Limb (tissue), 2 donors: ENCODE measurements at regions not wholly inside any gene's neighbourhood (a gene's known extent, or its start where the extent isn't known, plus 50 kb on each side); places are given as distances from the start of the nearest gene placed in this dataset.
A peak's percentile ranks its signal among the peaks of the same experiment; 100 is the strongest.

Experiments used
- DNase-seq, 2 donors: peaks; one replicate each; pipeline ENCODE4 v3.0.0-alpha.2; 2016; ENCODE audit errors: extremely low spot score in 2 of 2

DNA sequence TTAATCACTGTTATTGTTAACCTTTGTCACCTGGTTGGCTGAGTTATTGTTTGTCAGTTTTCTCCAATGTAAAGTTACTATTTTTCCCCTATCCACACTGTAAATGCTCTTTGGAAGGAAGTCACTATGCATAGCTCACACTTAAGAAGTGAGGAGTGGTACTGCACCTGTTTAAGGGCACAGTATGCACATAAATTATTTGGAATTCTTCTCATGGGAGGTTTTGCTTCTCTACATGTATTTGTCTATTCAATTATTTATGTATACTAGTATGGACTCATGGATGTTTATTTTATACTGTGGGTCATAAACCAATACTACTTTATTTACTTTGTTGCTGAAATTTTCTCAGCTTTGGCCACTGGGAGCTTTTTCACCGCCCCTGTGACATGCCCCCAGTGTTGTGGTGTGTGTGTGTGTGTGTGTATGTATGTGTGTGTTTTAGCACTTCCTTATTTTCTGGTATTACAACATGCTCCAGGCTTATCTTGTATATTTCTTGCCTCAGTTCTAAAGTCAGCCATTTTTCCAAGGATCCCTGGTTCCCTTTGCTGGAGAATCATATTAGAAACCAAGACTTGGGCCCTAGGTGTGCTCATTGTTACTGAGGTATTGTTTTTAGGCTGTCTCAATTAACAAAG lies 290.5 kb downstream of the KBTBD8 start:
- DNase-seq = no peak

DNA sequence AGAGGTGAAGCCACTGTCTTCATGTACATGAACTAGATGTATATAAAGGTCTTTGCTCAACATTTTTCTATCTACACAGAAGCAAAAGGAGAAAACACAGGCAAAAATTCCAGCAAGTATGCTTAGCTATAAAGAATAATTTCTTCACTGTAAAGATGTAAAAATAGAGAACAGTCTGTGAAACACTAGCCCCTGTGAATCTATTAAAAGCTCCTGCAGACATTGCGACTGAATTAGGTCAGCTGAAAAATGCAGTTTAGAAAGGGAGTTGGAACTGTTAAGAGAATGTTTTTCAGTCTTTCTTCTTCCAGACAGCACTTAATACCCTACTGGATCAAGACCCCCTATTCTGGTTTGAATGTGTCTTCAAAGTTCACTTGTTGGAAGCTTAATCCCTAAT lies 291.5 kb downstream of the KBTBD8 start:
- peak in 1 of 2 donors; percentile 36 for DNase-seq

DNA sequence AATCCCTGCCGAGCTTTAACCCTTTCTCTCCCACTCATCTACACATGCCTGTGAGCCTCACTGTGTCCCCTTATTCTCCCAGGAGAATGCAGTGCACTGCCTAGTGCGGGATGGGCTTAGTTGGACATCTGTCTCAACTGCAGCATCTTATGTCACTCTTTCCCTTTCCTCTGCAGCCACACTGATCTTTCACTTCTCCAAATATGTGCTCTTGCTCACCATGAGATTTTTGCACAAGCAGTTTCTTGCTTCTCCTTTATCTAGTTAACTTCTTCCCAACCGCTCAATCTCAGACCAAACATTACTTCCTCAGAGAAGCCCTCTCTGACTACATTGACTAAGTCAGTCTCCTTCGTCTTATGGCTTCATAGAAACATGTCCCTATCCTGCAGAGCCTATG lies 292.3 kb downstream of the KBTBD8 start:
- DNase-seq = no peak

DNA sequence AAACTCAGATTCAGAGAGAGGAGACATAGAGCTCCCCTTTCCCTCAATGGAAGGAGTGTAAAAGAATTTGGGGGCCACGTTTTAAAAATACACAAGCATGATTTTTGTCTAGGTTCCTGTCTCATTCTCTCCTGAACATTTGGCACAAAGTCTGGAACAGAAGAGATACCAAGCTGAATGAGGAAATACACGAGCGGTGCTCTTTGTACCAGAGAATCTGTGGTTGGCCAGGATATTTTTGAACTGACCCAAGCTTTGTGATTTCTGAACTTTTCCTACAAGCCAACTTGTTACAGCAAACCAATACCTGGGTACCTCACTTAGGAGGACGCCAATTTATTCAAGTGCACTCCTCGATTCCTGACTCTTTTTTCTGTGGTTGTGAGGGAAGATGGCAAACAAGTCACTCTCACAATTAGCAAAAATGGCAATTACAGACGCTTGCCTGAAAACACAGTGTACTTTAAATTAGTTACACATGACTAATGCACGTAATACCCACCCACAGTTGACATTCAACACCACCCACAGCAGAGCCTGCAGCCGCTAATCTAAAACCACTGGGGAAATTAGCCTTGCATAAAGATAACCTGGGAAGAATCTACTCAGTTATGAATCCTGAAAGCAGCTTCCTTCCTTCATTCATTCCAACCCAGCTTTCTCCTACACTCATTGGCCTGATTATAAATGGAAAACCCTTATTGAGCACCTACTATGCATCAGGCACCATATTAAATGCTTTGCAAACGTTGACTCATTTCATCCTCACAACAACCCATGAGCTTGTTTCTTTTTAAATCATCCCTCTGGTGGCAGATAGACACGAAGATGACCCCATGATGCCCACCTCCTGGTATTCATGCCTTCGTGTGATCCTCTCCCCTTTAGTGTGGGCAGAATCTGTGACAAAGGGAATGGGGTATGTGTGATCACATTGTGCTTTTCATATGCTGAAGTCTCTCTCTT lies 293.5 kb downstream of the KBTBD8 start:
- DNase-seq = no peak

DNA sequence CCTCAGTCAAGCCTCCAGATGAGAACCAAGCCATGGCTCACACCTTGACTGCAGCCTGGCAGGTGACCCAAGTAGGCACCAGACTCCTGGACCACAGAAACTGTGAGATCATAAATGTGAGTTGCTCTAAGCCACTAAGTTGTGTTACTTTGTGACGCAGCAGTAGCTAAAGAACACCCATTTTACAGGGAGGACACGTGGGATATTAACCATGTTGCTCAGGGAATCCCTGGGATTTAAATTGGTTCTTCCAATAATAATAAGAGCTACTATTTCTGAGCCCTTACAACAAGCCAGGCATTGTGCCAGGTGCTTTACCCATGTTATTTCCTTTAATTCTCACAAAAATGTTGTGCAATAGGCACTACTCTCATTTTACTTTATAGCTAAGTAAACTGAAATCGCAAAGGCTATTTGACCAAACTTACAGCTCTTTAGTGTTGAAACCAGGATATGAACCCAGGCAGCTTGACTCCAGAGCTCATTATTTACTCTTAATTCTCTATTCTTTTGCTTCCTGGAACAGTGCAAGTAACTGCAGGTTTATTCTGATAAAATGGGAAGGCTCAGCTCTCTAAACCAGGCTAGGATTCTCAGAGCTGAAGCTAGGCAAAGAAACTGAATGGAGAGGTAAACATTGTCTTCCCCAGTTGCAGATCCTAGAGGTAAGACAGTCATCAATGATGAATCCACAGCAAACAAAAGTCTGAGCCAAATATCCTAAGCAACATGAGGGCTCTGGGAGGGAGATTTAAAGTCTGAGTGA lies 294.4 kb downstream of the KBTBD8 start:
- no peak for DNase-seq

DNA sequence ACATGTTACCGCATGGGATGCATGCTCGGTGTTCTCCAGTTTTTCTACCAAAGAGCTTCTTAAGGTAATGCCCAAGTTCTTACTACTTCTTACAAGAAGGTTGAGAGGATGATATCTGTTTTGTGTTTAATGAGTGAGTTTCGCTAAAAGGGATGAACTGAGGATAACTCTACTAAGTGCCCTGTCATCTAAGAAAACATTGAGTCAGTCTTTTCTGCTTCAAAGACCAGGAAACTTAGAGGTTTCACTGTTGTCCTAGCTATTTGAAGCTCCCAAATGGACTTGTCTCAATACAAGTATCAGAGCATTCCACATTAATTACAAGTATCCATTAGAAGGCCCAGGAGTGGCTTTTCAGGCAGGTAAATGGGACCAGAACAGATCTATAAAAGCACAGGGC lies 296.2 kb downstream of the KBTBD8 start:
- DNase-seq = no peak

DNA sequence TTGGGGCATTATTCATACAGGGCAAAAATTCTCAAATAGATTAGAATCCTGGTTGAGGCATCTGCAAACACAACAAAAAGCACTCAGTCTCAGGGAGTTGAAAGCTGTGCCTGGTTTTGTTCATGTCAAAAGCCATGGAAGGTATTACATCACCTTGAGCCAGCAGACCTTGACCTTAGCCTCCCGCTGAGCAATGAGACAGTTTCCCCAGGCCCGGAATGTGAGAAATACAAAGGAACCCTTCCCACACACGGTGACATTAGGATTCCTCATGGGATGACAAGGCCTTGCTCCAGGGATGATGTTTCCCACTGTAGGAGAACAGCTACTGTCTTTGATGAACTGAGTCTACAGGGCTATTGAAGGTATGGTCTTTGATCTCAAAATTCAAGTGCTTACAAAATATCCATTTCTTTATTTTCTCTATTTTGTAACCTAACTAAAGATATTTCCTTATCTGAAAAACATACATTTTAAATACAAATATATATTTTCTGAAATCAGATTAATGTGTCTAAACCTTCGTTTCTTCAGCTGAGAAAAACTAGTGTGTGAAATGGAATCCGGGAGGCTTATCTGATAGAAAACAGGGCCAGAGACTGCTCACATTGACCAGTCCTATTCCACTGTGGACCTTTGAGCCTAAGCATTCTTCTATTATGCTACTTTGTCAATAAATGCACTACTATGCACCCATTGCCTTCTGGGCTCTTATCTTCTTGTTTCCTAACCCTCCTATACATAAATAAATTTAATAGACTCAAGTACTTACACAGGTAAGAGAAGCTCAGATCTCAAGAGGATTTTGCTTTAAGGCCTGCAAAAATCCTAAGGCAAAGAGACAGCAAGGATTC lies 298.2 kb downstream of the KBTBD8 start:
- DNase-seq = no peak

DNA sequence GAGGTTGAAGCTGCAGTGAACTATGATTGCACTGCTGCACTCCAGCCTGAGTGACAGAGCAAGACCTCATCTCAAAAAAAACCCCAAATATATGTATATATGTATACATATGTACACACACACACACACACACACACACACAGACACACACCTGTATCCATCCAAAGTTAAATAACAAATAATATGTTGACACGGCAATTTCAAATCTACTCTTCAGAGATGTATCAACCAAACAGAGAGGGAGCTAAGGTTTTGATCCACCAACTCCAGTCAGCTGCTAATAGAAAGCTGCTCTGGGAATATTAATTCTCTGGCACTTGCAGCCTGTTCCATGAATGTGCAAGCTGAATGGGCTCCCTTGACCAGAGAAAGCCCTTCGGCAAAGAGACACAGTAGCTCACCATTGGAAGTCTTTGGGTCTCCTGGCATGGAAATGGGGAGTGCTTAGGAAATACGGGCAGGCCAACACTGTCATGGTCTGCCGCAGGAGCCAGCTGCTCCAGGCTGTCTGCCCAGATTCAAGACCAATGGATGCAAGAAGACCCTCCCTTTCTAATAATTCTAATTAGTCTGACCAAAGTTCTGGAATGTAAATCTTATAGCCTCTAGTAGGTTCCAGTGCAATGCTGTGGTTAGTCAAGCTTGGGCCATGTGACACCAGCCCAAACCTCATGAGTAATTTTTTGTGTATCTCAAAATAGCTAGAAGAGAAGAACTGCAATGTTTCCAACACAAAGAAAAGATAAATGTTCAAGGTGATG lies 299.8 kb downstream of the KBTBD8 start:
- DNase-seq = no peak

DNA sequence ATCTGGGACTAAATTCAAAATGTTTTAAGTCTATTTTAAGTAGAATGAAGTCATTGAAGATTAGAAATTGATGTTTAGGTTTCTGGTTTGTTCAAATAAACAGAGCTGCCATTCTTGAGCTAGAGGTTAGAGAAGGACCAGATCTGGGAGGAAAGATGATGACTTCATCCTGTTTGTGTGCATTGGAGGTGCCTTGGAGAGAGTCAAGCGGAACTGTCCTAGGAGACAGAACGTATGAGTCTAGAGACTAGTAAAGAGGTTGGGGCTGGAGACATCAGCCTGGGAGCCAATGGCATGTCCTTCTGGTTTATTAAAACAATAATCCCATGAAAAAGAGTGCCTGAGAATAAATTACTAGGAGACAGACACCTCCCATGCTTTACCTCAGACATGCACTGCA lies 303.4 kb downstream of the KBTBD8 start:
- no peak for DNase-seq

DNA sequence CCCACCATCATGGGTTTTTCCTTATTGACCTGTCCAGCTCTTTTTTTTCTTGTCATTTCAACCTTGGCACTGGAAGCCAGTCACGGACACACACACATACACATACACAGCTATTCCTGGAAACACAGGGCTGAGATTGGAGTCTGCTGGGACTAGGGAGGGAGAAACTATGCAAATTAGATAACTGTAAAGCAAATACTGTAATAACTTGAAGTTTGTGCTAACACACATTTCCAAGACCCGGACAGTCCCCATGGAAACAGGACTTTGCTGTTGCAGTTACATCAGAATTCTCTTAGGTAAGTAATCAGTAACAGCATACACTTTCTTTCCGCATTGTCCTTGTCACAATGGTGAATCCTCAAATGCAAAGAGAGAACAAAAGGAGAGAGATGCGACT lies 304.4 kb downstream of the KBTBD8 start:
- no peak for DNase-seq

DNA sequence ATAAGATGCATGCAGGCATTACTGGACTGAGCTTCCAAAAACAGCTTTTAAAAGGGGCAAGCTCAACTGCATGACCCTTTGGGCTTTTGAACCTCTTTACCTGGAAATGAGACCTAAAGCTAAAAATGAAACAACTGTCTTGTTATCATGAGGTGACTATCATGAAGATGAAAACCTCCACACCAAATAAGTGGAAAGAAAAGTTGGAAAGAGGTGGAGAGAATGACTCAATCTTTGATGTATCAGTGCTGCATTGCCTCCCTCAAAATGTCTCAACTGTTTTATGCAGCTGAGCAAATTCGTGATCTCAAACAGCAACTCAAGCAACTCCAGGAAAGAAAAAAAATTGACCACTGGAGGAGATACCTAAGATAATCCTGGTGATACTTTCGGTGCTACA lies 307.1 kb downstream of the KBTBD8 start:
- DNase-seq = no peak

DNA sequence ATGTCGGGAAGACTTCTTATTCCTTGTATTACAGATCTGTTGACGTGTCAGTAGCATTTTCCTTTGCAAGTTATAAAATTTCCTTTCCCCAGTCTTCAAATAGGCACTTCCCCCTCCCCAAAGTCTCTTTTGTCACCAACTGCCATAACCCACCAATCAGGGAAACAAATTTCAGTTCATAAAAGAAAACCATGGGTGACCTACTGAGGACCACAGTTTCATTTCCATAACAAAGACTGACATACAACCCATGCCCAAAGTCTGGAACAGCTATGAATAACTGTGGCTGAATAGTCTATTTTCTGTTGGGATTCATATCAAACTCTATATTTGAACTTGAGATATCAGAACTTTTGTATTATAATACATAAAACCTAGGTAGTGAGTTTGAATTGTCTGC lies 307.8 kb downstream of the KBTBD8 start:
- DNase-seq = no peak

DNA sequence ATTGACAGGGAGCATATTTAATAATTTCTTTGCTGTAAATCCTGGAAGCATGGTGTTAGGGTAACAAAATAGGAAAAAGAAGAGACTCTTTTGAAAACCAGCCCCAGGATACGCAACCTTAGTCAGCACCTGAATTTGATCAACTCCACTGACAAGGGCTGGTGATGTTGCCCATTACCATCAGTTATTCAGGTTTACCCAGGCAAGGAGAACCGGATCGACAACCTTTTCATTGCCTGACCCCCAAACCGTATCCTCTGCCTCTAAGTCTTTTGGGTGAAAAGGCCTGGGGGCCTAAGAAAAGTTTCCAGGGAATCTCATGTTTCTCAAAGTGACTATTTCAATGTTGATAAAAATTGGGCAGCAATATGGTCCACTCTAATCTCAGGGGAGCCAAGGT lies 313.3 kb downstream of the KBTBD8 start:
- DNase-seq = no peak

DNA sequence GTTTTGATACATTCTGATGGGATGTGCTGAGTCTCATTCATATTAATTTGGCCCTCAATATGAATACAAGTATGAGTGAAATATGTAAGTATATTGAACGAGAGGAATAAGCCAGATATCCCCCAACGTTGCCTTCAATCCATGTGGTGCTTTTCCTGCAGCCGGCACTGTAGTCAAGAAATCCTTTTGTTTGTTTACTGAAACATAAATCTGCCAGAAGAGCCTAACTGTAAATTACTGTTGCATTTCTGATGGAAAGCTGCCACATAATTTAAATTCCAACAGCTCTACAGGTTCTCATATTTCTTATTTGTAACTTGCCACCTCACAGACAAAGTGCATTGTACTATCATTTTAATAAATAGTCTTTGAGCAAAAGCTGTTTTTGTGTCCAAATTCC lies 314.0 kb downstream of the KBTBD8 start:
- no peak for DNase-seq

DNA sequence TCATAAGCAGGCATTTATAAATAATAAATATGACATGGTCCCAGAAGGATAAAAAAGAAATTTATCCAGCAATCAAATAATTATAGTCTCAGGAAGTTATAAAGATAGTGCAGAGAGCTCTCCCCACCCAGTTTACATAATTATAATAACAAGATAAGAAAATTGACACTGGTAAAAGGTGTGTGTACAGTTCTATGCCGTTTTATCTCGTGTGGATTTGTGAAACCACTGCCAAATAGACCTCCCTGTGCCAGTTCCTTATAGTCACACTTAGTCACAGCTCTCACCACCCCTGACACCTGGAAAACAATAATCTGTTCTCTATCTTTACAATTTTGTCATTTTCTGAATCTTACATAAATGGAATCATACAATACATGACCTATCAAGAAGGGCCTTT lies 320.1 kb downstream of the KBTBD8 start:
- no peak for DNase-seq

DNA sequence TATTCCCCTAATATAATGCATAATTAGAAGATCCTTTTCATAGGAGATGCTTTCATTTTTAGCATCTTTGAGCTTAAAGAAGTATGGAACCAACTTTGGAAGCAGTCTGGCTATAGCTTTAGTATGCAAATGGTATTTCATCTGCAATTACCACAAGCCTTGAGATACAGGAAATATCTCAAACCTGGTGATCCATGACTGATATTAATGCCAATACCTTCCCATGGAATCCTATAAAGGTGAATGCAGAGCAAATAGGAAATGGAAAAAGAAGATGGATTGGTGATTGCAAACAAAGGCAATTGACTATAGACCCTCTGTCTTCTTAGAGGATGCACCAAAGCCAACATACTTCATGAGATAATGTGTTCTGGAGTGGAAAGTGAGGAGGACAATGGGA lies 326.4 kb downstream of the KBTBD8 start:
- no peak for DNase-seq
